CD14-positive monocyte (primary cell): ENCODE measurements at regions not wholly inside any gene's neighbourhood (a gene's known extent, or its start where the extent isn't known, plus 50 kb on each side); places are given as distances from the start of the nearest gene placed in this dataset.

ENCODE experiments used
- DNase-seq, 3 donors: peaks; one replicate each; pipeline ENCODE4 v3.0.0-alpha.2; 2011 to 2022
- H2AFZ ChIP-seq: 2 replicates; pipeline ENCODE4 v1.6.0; 2012; ENCODE audit warnings: mild to moderate bottlenecking, low read depth, low read length, inconsistent platforms; ENCODE audit not compliant: insufficient read depth, poor library complexity, severe bottlenecking
- H3K27ac ChIP-seq, 2 donors: 1 replicate in 1 of 2; 2 replicates in 1 of 2; pipeline ENCODE4 v1.5.1; 2012 to 2013; ENCODE audit warnings: low read length in 2 of 2, control low read depth in 1 of 2, inconsistent platforms in 1 of 2, low read depth in 1 of 2, mild to moderate bottlenecking in 1 of 2
- H3K27me3 ChIP-seq, 2 donors: one replicate each; pipeline versions ENCODE4 v1.6.0 to v1.6.1; 2011 to 2013; ENCODE audit warnings: low read length in 2 of 2; ENCODE audit not compliant: control insufficient read depth in 2 of 2, insufficient read depth in 2 of 2
- H3K36me3 ChIP-seq, 2 donors: replicated peaks in 1 of 2; 1 replicate in 1 of 2; 2 replicates in 1 of 2; pipeline versions ENCODE4 v1.5.1 to v1.6.1; 2012 to 2013; ENCODE audit warnings: low read length in 2 of 2, control low read depth in 1 of 2, inconsistent platforms in 1 of 2, mild to moderate bottlenecking in 1 of 2; ENCODE audit not compliant: insufficient read depth in 2 of 2, control insufficient read depth in 1 of 2
- H3K4me1 ChIP-seq, 2 donors: 1 replicate in 1 of 2; 2 replicates in 1 of 2; pipeline versions ENCODE4 v1.5.1 to v1.6.1; 2012 to 2013; ENCODE audit warnings: low read length in 2 of 2, control low read depth in 1 of 2, inconsistent platforms in 1 of 2, mild to moderate bottlenecking in 1 of 2, moderate library complexity in 1 of 2; ENCODE audit not compliant: insufficient read depth in 2 of 2, control insufficient read depth in 1 of 2
- H3K4me2 ChIP-seq: replicated peaks from 2 replicates; pipeline ENCODE3; 2012; ENCODE audit warnings: low read length, moderate library complexity, mild to moderate bottlenecking; ENCODE audit not compliant: poor library complexity, severe bottlenecking; ENCODE audit errors: extremely low read depth
- H3K4me3 ChIP-seq, 3 experiments: fragments of 200-600 bp in 1 of 3; sonication (generic) in 1 of 3; replicated peaks in 1 of 3; 1 replicate in 2 of 3; 2 replicates in 1 of 3; pipeline ENCODE4 v1.5.1; 2011 to 2013; ENCODE audit warnings: low read length in 3 of 3, mild to moderate bottlenecking in 3 of 3, control low read depth in 2 of 3, low read depth in 2 of 3, inconsistent platforms in 1 of 3, moderate library complexity in 1 of 3
- H3K79me2 ChIP-seq: 2 replicates; pipeline ENCODE4 v1.6.0; 2012; ENCODE audit warnings: mild to moderate bottlenecking, control low read depth, inconsistent platforms, low read length, moderate library complexity; ENCODE audit not compliant: insufficient read depth
- H3K9ac ChIP-seq: 2 replicates; pipeline ENCODE4 v1.6.0; 2017; ENCODE audit warnings: low read length, mild to moderate bottlenecking; ENCODE audit not compliant: insufficient read depth, poor library complexity, severe bottlenecking
- H3K9me3 ChIP-seq, 2 donors: replicated peaks in 1 of 2; 1 replicate in 1 of 2; 2 replicates in 1 of 2; pipeline versions ENCODE4 v1.5.1 to v1.6.1; 2012 to 2013; ENCODE audit warnings: low read length in 2 of 2, control low read depth in 1 of 2; ENCODE audit not compliant: control insufficient read depth in 1 of 2, insufficient read depth in 1 of 2
- H4K20me1 ChIP-seq: 2 replicates; pipeline ENCODE4 v1.6.0; 2012; ENCODE audit warnings: mild to moderate bottlenecking, low read length, control low read depth, moderate library complexity; ENCODE audit not compliant: insufficient read depth
- H3K27ac Mint-ChIP-seq, 7 donors: one replicate each; pipeline ENCODE4 v1.8.0; 2020; ENCODE audit warnings: mild to moderate bottlenecking in 7 of 7, mixed read lengths in 7 of 7, moderate library complexity in 6 of 7, inconsistent platforms in 2 of 7
- H3K27me3 Mint-ChIP-seq, 3 donors: one replicate each; pipeline ENCODE4 v1.8.0; 2021 to 2022; ENCODE audit warnings: low read depth in 3 of 3, mild to moderate bottlenecking in 3 of 3, mixed read lengths in 3 of 3, moderate library complexity in 3 of 3, inconsistent platforms in 1 of 3
- H3K36me3 Mint-ChIP-seq, 2 donors: one replicate each; pipeline ENCODE4 v1.8.0; 2020; ENCODE audit warnings: mixed read lengths in 2 of 2, inconsistent platforms in 1 of 2, mild to moderate bottlenecking in 1 of 2
- H3K4me1 Mint-ChIP-seq: one replicate; pipeline ENCODE4 v1.8.0; 2020; ENCODE audit warnings: mild to moderate bottlenecking, mixed read lengths
- H3K4me3 Mint-ChIP-seq, 2 donors: one replicate each; pipeline ENCODE4 v1.8.0; 2020; ENCODE audit warnings: mild to moderate bottlenecking in 2 of 2, mixed read lengths in 2 of 2, moderate library complexity in 1 of 2
- H3K9me3 Mint-ChIP-seq, 7 donors: one replicate each; pipeline ENCODE4 v1.8.0; 2020 to 2022; ENCODE audit warnings: mixed read lengths in 7 of 7, mild to moderate bottlenecking in 6 of 7, moderate library complexity in 6 of 7, inconsistent platforms in 2 of 7
- CTCF ChIP-seq: fragments of 200-600 bp; IDR thresholded peaks from one replicate; pipeline ENCODE4 v1.8.0; 2022; ENCODE audit warnings: antibody characterized with exemption, mild to moderate bottlenecking
- WGBS: methylation state at CpG from one replicate; pipeline ENCODE4 v1.1.5; 2013; ENCODE audit warnings: missing lambda C conversion rate; ENCODE audit not compliant: insufficient coverage; 5-methylcytosine and 5-hydroxymethylcytosine counted together
- intact Hi-C, 2 donors: fragments of 100-400 bp; cut with micrococcal nuclease; formaldehyde crosslinking; loops; one replicate each; pipeline versions ENCODE4 v1.15.0 to v1.15.1; 2023

- WGBS, result no CpG with 5 or more reads among the region's 2 CpGs
- no peak overlapping the region for H3K4me3 ChIP-seq
- H2AFZ ChIP-seq, result no peak overlapping the region
- H3K9me3 ChIP-seq, result no peaks in the 10 kb centered on the region
- no peaks in the 10 kb centered on the region for H3K36me3 Mint-ChIP-seq
- intact Hi-C loops, result no loop called here
- no peak overlapping the region for H3K9ac ChIP-seq
- no peak overlapping the region for H3K27ac ChIP-seq
- H3K27me3 Mint-ChIP-seq, result no peaks in the 10 kb centered on the region
- H3K4me1 ChIP-seq, result no peaks in the 10 kb centered on the region
- no peak overlapping the region for H3K4me3 Mint-ChIP-seq
- no peak for TF ChIP-seq CTCF
- H3K4me1 Mint-ChIP-seq, result peaks cover 3% of the 10 kb centered on the region
- H3K36me3 ChIP-seq, result no peaks in the 10 kb centered on the region
- no peak overlapping the region for H3K27ac Mint-ChIP-seq
- no peak for DNase-seq
- no peak overlapping the region for H3K4me2 ChIP-seq
- no peaks in the 10 kb centered on the region for H3K79me2 ChIP-seq
- H3K27me3 ChIP-seq, result no peaks in the 10 kb centered on the region
- no peaks in the 10 kb centered on the region for H4K20me1 ChIP-seq
- peaks cover 0 to 7% (median 0%) of the 10 kb centered on the region in 7 donors for H3K9me3 Mint-ChIP-seq
Measured at GRCh38 chr12:77535734-77536133, 295.0 kb upstream of the NAV3 start.

- no peak for DNase-seq
- Mint-ChIP-seq H3K4me3 (no peak overlapping the region), H3K9me3 (peaks cover 0 to 17% (median 4%) of the 10 kb centered on the region in 7 donors), H3K27ac (no peak overlapping the region), H3K27me3 (no peaks in the 10 kb centered on the region), H3K36me3 (no peaks in the 10 kb centered on the region), H3K4me1 (no peaks in the 10 kb centered on the region)
- H3K4me3 ChIP-seq, result no peak overlapping the region
- no peaks in the 10 kb centered on the region for H3K4me1 ChIP-seq
- no peak overlapping the region for H2AFZ ChIP-seq
- no peaks in the 10 kb centered on the region for H3K27me3 ChIP-seq
- TF ChIP-seq CTCF, result no peak
- H3K9me3 ChIP-seq, result peaks cover 0 to 3% of the 10 kb centered on the region in 2 donors
- no peaks in the 10 kb centered on the region for H3K36me3 ChIP-seq
- no peaks in the 10 kb centered on the region for H4K20me1 ChIP-seq
- no peak overlapping the region for H3K4me2 ChIP-seq
- H3K79me2 ChIP-seq, result no peaks in the 10 kb centered on the region
- H3K27ac ChIP-seq, result no peak overlapping the region
- H3K9ac ChIP-seq, result no peak overlapping the region
- intact Hi-C loops, result no loop called here
Measured at GRCh38 chr12:77531912-77532311, 298.8 kb upstream of the NAV3 start.
